HG02973 (cell line): ENCODE measurements at regions not wholly inside any gene's neighbourhood (a gene's known extent, or its start where the extent isn't known, plus 50 kb on each side); places are given as distances from the start of the nearest gene placed in this dataset.

Source experiments
- ATAC-seq: cut with Tn5 transposase; IDR thresholded peaks from one replicate; pipeline ENCODE4 v1.9.1; 2021; ENCODE audit warnings: moderate library complexity; ENCODE audit not compliant: unreplicated experiment

DNA sequence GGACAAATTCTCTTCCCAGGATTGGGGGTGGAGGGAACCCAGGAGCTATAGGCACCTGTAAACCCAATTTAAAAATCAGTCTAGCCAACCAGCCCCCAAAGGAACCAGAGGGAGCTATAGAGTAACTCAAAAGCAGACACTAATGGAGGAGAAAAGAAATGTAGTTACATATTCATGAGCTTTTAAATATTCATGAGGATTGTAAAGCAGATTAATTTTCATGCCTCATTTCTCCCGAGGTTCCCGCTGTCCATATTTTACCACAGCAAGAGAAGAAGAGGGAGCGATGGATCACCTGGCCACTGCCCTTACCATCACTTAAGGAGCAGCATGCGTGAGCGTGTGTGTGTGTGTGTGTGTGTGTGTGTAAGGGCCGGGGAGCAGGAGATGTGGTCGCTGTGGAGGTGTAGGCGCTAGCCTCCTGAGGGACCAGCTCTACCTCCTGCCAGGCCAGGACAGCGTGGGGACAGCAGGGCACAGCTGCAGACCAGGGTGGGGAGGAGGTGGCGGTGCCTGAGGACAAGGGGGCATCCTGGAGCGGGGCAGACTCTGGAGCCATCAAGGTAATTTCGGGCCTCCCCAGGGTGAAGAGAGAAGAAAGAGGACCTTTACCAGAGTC lies 100.7 kb upstream of the THY1 start:
- no peak for ATAC-seq

DNA sequence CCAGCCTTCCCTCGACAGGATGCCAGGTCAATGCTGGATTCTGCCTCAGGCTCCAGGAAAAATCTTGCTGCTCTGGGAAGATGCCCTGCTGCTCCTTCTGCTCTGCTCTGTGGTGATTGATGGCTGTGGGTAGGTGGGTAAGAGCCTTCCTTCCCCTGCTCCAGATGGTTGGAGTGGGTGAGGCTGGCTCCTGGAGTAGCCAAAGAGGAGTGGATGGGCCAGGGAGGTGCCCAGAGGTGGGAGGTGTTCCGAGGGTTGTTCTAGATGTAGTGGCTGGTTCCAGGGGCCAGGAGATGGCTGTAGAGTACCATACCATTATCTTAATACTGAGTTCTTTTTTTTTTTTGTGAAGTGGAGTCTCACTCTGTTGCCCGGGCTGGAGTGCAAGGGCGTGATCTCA lies 99.6 kb upstream of the THY1 start:
- ATAC-seq, result no peak

GRCh38 chr11:119521551-119521950 lies 98.6 kb upstream of the THY1 start:
- no peak for ATAC-seq

GRCh38 chr11:119520966-119521365 lies 98.0 kb upstream of the THY1 start:
- no peak for ATAC-seq

DNA sequence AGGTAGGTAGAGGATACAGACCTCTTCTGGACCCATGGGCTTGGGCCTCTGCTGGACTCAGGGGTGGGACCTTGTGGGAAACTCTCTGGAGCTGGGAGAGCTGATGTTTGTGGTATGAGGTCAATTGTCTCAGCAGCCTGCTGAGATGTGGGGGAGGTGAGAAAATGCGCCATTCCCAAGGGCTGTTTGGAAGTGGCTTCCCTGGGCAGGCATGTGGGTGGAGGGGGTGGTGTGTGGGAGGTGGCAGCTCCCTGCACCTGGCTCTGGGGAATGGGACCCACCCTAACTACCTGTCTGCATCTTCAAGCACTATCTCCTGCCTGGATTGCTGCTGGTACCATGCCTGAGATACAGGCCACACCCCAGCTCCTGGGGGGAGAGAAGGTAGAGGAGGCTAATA lies 97.4 kb upstream of the THY1 start:
- no peak for ATAC-seq

DNA sequence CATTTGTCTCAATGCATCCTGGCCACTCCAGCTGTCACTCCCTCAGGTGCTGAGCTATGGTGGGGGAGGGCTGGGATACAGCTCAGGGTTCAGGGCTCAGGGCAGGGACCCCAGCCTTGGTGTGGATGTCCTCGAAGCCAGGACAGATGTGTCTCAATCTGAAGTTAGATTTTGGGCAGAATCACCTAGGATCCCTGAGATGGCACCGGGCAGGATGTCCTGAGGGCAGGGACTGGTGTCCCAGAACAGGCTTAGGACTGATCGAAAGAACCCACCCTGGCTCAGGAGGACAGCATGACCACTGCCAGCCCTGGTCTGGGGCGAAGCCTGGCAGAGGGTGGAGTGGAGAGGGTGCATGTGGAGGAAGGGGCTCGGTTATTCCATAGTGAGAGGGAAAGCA lies 96.8 kb upstream of the THY1 start:
- ATAC-seq, result no peak

GRCh38 chr11:119518746-119519730 lies 96.1 kb upstream of the THY1 start:
- ATAC-seq, result no peak

DNA sequence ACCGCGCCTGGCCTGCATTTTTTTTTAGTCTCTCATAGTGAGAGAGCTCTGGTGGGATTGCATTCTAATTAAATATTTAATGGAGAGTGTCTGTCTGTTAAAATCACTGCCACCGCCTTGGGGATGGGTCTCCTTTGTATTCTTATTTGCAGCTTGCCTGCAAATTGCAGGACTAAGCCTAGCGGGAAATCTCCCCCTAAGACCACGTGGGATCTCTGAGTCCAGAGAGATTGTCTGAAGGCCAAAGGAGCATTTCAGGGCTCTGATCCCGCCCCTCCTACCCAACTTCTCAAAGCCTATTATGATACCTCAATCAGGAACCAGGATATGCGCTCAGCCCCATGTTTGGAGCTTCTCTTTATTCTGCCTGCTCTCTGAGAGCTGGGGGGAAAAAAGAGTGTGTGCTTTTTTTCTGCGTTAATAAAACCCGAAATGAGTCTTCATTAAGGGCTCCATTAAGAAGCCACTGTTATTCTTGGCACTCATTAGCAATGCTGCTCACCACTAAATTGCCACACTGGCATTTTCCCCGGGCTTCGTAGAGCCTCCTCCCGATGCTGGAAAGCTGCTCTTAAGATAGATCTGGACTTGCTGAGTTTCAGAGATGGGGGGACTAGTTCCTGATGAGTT lies 92.9 kb upstream of the THY1 start:
- no peak for ATAC-seq

DNA sequence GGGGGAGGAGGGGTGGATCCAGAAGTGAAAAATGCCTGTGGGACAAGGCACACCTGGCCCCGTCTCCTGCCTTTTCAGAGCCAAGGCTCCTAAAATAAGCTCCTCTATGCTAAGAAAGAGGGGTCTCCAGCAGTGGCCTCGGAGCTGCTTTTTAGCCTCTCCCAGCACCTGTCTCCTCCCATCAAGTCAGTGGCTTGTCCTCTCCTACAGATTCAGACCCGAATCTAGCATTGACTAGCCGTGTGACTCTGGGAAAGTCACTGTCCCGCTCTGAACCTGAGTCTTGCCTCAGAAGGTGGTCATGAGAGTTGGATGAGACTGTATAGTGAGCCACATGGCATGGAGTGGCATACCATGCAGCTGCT lies 90.8 kb upstream of the THY1 start:
- no peak for ATAC-seq

GRCh38 chr11:119513131-119513805 lies 90.3 kb upstream of the THY1 start:
- ATAC-seq, result no peak

- ATAC-seq, result no peak
Observed at GRCh38 chr11:119512369-119512768, 89.4 kb upstream of the THY1 start.

- ATAC-seq, result no peak
Observed at GRCh38 chr11:119511614-119512306, 88.8 kb upstream of the THY1 start.

DNA sequence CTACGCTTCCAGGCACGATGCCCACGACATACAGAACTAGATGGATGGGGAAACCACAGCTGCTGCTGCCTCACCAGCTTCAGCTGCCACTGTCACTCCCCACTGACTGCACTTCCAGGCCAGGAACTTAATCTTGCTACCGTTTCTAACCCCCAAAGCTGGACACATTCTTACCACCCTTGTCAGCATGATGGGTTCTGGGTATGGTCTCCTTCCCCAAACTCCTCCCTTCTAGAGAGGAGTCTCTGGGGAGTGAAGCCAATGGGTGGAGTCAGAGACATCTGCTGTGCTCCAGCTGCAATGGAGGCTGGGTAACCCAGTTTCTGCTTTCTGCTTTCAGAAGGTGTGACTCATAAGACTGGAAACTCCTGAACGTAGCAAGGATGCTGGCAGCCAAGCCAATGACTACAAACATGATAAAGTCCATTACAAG lies 87.0 kb upstream of the THY1 start:
- peak; percentile 75 for ATAC-seq

- ATAC-seq, result no peak
Observed at GRCh38 chr11:119509282-119509841, 86.4 kb upstream of the THY1 start.

DNA sequence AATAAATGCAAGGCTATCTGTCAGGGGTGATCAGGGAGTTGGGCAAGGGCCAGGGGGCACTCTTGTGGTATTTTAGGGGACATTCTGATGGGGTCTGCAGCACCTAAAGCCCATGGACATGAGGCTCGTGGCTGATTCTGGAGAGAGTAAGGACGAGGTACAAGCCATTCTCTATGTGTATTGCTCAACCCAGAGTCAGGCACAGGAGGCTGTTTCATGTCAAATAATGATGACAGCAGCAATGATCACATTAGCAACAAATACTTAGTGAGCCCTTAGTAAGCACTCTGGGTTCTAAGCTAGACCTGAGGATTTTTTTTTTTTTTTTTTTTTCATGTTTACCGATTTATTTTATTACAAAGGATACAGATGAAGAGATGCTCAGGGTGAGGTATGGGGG lies 83.5 kb upstream of the THY1 start:
- ATAC-seq, result no peak

DNA sequence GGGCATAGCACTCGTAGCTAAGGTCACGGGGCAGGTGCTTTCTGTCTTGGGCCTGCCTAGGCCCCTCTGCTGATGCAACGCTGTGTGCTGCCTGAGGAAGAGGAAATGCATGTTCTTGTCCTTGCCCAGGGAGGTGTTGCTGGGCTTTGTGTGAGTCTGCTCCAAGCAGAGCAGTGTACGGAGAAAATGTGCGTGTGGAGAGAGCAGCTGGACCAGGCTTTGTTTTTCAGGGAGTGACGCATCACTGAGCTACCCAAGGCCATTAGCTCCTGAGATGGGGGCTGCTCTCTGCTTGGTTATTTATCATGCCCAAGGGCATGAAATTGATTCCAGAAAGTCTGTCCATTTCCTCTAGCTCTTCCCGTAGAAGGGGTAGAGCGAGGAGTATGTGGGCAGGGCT lies 82.9 kb upstream of the THY1 start:
- ATAC-seq, result no peak

- no peak for ATAC-seq
Observed at GRCh38 chr11:119505071-119505470, 82.1 kb upstream of the THY1 start.

GRCh38 chr11:119504371-119504770 lies 81.4 kb upstream of the THY1 start:
- no peak for ATAC-seq

DNA sequence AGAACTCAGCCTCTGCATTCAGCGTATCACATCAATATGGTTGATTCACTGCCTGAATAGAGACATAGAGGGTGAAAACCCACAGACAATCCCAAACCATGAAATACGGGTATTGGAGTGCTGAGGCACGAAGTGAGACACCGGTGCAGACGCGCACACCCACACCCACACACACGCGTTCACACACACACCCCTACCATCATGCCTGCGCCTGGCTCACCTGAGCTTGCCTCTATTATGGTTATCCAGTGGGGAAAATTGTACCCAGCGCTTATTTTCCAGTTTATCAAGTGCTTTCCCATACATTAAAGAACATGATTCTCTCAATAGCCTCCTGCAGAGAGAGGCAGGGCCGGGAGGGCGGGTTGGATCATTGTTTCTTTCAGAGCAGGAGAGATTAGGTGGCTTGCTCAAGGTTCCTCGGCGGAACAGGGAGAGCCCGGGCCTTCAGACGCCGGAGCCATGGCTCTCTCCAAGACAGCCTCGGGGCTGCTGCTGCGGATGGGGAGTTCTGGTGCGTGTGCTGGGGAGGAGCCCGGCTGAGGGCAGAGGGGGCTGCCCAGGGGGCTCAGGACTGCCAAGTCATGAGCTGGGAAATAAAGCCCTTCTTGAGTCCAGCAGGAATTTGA lies 78.9 kb upstream of the THY1 start:
- ATAC-seq, result no peak

GRCh38 chr11:119497717-119498116 lies 74.7 kb upstream of the THY1 start:
- no peak for ATAC-seq
